H9 (cell line): ENCODE measurements at regions not wholly inside any gene's neighbourhood (a gene's known extent, or its start where the extent isn't known, plus 50 kb on each side); places are given as distances from the start of the nearest gene placed in this dataset.

Experiments
- DNase-seq: peaks from one replicate; pipeline ENCODE4 v3.0.0-alpha.2; 2017
- H2AFZ ChIP-seq: one replicate; pipeline ENCODE4 v1.6.1; 2013; ENCODE audit warnings: mild to moderate bottlenecking, low read length, control low read depth, moderate library complexity
- H2AK5ac ChIP-seq: 2 replicates; pipeline ENCODE4 v1.6.1; 2013; ENCODE audit warnings: low read length, control low read depth, mixed read lengths; ENCODE audit not compliant: insufficient read length
- H2BK120ac ChIP-seq: one replicate; pipeline ENCODE4 v1.6.1; 2013; ENCODE audit warnings: low read depth, mild to moderate bottlenecking, low read length, control low read depth, inconsistent platforms; ENCODE audit not compliant: poor library complexity, severe bottlenecking
- H2BK12ac ChIP-seq: 2 replicates; pipeline ENCODE4 v1.6.1; 2013; ENCODE audit warnings: low read length, control low read depth, mixed read lengths, low read depth; ENCODE audit not compliant: insufficient read length
- H2BK15ac ChIP-seq: 2 replicates; pipeline ENCODE4 v1.6.1; 2013; ENCODE audit warnings: low read depth, low read length, control low read depth
- H2BK20ac ChIP-seq: one replicate; pipeline ENCODE4 v1.6.1; 2013; ENCODE audit warnings: low read depth, mild to moderate bottlenecking, low read length, control low read depth, inconsistent platforms; ENCODE audit not compliant: poor library complexity, severe bottlenecking
- H2BK5ac ChIP-seq: 2 replicates; pipeline ENCODE4 v1.6.1; 2013; ENCODE audit warnings: low read length, control low read depth, mixed read lengths; ENCODE audit not compliant: insufficient read length
- H3K14ac ChIP-seq: 2 replicates; pipeline ENCODE4 v1.6.1; 2013; ENCODE audit warnings: low read length, control low read depth; ENCODE audit not compliant: insufficient read depth
- H3K18ac ChIP-seq: 2 replicates; pipeline ENCODE4 v1.6.1; 2013; ENCODE audit warnings: low read depth, mild to moderate bottlenecking, mixed read lengths, low read length, control low read depth; ENCODE audit not compliant: insufficient read length
- H3K23ac ChIP-seq: 2 replicates; pipeline ENCODE4 v1.6.1; 2013; ENCODE audit warnings: low read length, control low read depth, mixed read lengths, low read depth; ENCODE audit not compliant: insufficient read length
- H3K23me2 ChIP-seq: 2 replicates; pipeline ENCODE4 v1.6.1; 2013; ENCODE audit warnings: low read depth, mild to moderate bottlenecking, mixed read lengths, low read length, control low read depth; ENCODE audit not compliant: insufficient read length, poor library complexity, severe bottlenecking
- H3K27ac ChIP-seq: 2 replicates; pipeline ENCODE4 v1.5.1; 2013; ENCODE audit warnings: low read length, control low read depth, mixed read lengths, low read depth; ENCODE audit not compliant: insufficient read length
- H3K27me3 ChIP-seq: 2 replicates; pipeline ENCODE4 v1.6.1; 2013; ENCODE audit warnings: low read length, control low read depth, inconsistent platforms; ENCODE audit not compliant: insufficient read depth
- H3K4ac ChIP-seq: 2 replicates; pipeline ENCODE4 v1.6.1; 2013; ENCODE audit warnings: low read depth, mild to moderate bottlenecking, control low read depth, inconsistent platforms, low read length, moderate library complexity
- H3K4me1 ChIP-seq: 2 replicates; pipeline ENCODE4 v1.6.1; 2013; ENCODE audit warnings: low read length, control low read depth, inconsistent platforms; ENCODE audit not compliant: insufficient read depth
- H3K4me2 ChIP-seq: 2 replicates; pipeline ENCODE4 v1.6.1; 2013; ENCODE audit warnings: low read length, control low read depth, mixed read lengths; ENCODE audit not compliant: insufficient read length, insufficient read depth
- H3K56ac ChIP-seq: 2 replicates; pipeline ENCODE4 v1.6.1; 2013; ENCODE audit warnings: low read depth, mild to moderate bottlenecking, mixed read lengths, low read length, control low read depth; ENCODE audit not compliant: insufficient read length
- H3K79me1 ChIP-seq: 2 replicates; pipeline ENCODE4 v1.6.1; 2013; ENCODE audit warnings: low read depth, mild to moderate bottlenecking, moderate library complexity, low read length, control low read depth, inconsistent platforms; ENCODE audit not compliant: insufficient read depth, poor library complexity, severe bottlenecking
- H3K79me2 ChIP-seq: 2 replicates; pipeline ENCODE4 v1.6.1; 2013; ENCODE audit warnings: low read length, control low read depth, inconsistent platforms; ENCODE audit not compliant: insufficient read depth
- H3K9ac ChIP-seq: 2 replicates; pipeline ENCODE4 v1.6.1; 2013; ENCODE audit warnings: low read length, control low read depth, mixed read lengths; ENCODE audit not compliant: insufficient read length; ENCODE audit errors: extremely low read depth
- H3K9me3 ChIP-seq: one replicate; pipeline ENCODE4 v1.6.1; 2013; ENCODE audit warnings: low read depth, low read length, inconsistent platforms; ENCODE audit not compliant: control insufficient read depth
- H3T11ph ChIP-seq: one replicate; pipeline ENCODE4 v1.6.1; 2013; ENCODE audit warnings: mild to moderate bottlenecking, low read length, control low read depth, inconsistent platforms
- H4K20me1 ChIP-seq: one replicate; pipeline ENCODE4 v1.6.1; 2013; ENCODE audit not compliant: control insufficient read depth, insufficient read length, insufficient read depth
- H4K5ac ChIP-seq: 2 replicates; pipeline ENCODE4 v1.6.1; 2013; ENCODE audit warnings: low read depth, mild to moderate bottlenecking, mixed read lengths, low read length, control low read depth; ENCODE audit not compliant: insufficient read length
- H4K8ac ChIP-seq: replicated peaks from 2 replicates; pipeline ENCODE4 v1.6.1; 2013; ENCODE audit warnings: low read length, control low read depth, mixed read lengths, low read depth; ENCODE audit not compliant: insufficient read length
- H4K91ac ChIP-seq: 2 replicates; pipeline ENCODE4 v1.6.1; 2013; ENCODE audit warnings: low read depth, mild to moderate bottlenecking, moderate library complexity, mixed read lengths, low read length, control low read depth; ENCODE audit not compliant: insufficient read length
- H3K27ac Mint-ChIP-seq, 3 experiments: 2 replicates in 2 of 3; 3 replicates in 1 of 3; pipeline ENCODE4 v1.8.0; 2020 to 2021; ENCODE audit warnings: mixed read lengths in 3 of 3, mild to moderate bottlenecking in 1 of 3, moderate library complexity in 1 of 3
- H3K27me3 Mint-ChIP-seq: 2 replicates; pipeline ENCODE4 v1.8.0; 2021; ENCODE audit warnings: low read depth, mild to moderate bottlenecking, moderate library complexity, mixed read lengths
- H3K36me3 Mint-ChIP-seq, 3 experiments: 2 replicates in 2 of 3; 3 replicates in 1 of 3; pipeline ENCODE4 v1.8.0; 2020 to 2021; ENCODE audit warnings: low read depth in 3 of 3, mixed read lengths in 3 of 3; ENCODE audit not compliant: insufficient read depth in 1 of 3
- H3K4me1 Mint-ChIP-seq, 2 experiments: 2 replicates each; pipeline ENCODE4 v1.8.0; 2020; ENCODE audit warnings: mixed read lengths in 2 of 2
- H3K4me3 Mint-ChIP-seq, 2 experiments: 2 replicates in 1 of 2; 3 replicates in 1 of 2; pipeline ENCODE4 v1.8.0; 2020 to 2021; ENCODE audit warnings: mild to moderate bottlenecking in 2 of 2, mixed read lengths in 2 of 2, moderate library complexity in 1 of 2
- H3K9me3 Mint-ChIP-seq, 2 experiments: 2 replicates in 1 of 2; 3 replicates in 1 of 2; pipeline ENCODE4 v1.8.0; 2020; ENCODE audit warnings: mild to moderate bottlenecking in 2 of 2, mixed read lengths in 2 of 2, moderate library complexity in 1 of 2
- CTCF ChIP-seq: fragments of 200-600 bp; sonication (generic); conservative IDR thresholded peaks from 3 replicates; pipeline ENCODE4 v1.8.0; 2021; ENCODE audit warnings: antibody characterized with exemption, mild to moderate bottlenecking
- WGBS: extraction: QIAGEN DNeasy Blood & Tissue Kit; methylation state at CpG from one replicate; pipeline ENCODE4 v1.1.7; 2013; ENCODE audit warnings: missing lambda C conversion rate, low lambda C conversion rate, mixed read lengths; ENCODE audit not compliant: insufficient read length; ENCODE audit errors: extremely low coverage; 5-methylcytosine and 5-hydroxymethylcytosine counted together

- Histone ChIP-seq H3K56ac (no peak overlapping the region), H4K91ac (no peak overlapping the region), H2BK120ac (no peak overlapping the region), H2AFZ (no peak overlapping the region), H4K5ac (no peak overlapping the region), H3K9ac (no peak overlapping the region), H2BK12ac (no peak overlapping the region), H3K79me2 (no peaks in the 10 kb centered on the region), H4K8ac (no peak overlapping the region), H3K4me1 (peaks cover 5% of the 10 kb centered on the region; the same call in 1 of the 2 replicates), H3K4me2 (no peak overlapping the region), H3K4ac (no peak overlapping the region), H3K23ac (no peak overlapping the region), H3K23me2 (no peaks in the 10 kb centered on the region), H2BK20ac (no peak overlapping the region), H2AK5ac (no peak overlapping the region), H2BK5ac (no peak overlapping the region), H3K27me3 (no peaks in the 10 kb centered on the region), H3K14ac (no peak overlapping the region), H3K9me3 (no peaks in the 10 kb centered on the region), H3K18ac (no peak overlapping the region), H3K27ac (no peak overlapping the region), H2BK15ac (no peak overlapping the region), H3T11ph (no peak overlapping the region), H4K20me1 (no peaks in the 10 kb centered on the region), H3K79me1 (no peaks in the 10 kb centered on the region)
- H3K4me1 Mint-ChIP-seq: peaks cover 26 to 28% of the 10 kb centered on the region in 2 experiments
- no peak for TF ChIP-seq CTCF
- H3K36me3 Mint-ChIP-seq: no peaks in the 10 kb centered on the region; a peak in 1 of 7 replicates
- no peaks in the 10 kb centered on the region for H3K27me3 Mint-ChIP-seq
- WGBS: no CpG with 5 or more reads among the region's 2 CpGs
- no peak for DNase-seq
- H3K27ac Mint-ChIP-seq: peak overlapping the region in 2 of 3 experiments; percentile 7 to 37; a peak in 2 of 7 replicates
- H3K4me3 Mint-ChIP-seq: no peak overlapping the region
- peaks cover 5 to 8% of the 10 kb centered on the region in 2 experiments; a peak in 2 of 5 replicates for H3K9me3 Mint-ChIP-seq
Measured at GRCh38 chr2:41735476-41735875, 312.3 kb upstream of the PKDCC start.
